Stimulated activated CD8-positive, alpha-beta memory T cell treated with anti-CD3 and anti-CD28 coated beads, Interleukin-7, amount 100 ng/mL, for 24 hours (primary cell): ENCODE measurements at regions not wholly inside any gene's neighbourhood (a gene's known extent, or its start where the extent isn't known, plus 50 kb on each side); places are given as distances from the start of the nearest gene placed in this dataset.
A peak's percentile ranks its signal among the peaks of the same experiment; 100 is the strongest.

Experiments
- DNase-seq: peaks from one replicate; pipeline ENCODE4 v3.0.0-alpha.2; 2020; ENCODE audit warnings: low read depth

- no peak for DNase-seq
Measured at GRCh38 chr20:50376888-50377459, 133.2 kb upstream of the PTPN1 start.

GRCh38 chr20:50378170-50379000, 131.8 kb upstream of the PTPN1 start:
- DNase-seq = no peak

GRCh38 chr20:50379049-50379990, 130.9 kb upstream of the PTPN1 start:
- DNase-seq = no peak

GRCh38 chr20:50379991-50380696, 130.0 kb upstream of the PTPN1 start:
- no peak for DNase-seq

GRCh38 chr20:50380697-50381040, 129.5 kb upstream of the PTPN1 start:
- no peak for DNase-seq

GRCh38 chr20:50381075-50381732, 129.0 kb upstream of the PTPN1 start:
- no peak for DNase-seq

GRCh38 chr20:50381771-50382593, 128.2 kb upstream of the PTPN1 start:
- DNase-seq = no peak

GRCh38 chr20:50385733-50386640, 124.2 kb upstream of the PTPN1 start:
- DNase-seq = peak; percentile 22

- DNase-seq = no peak
Measured at GRCh38 chr20:50386641-50386960, 123.6 kb upstream of the PTPN1 start.

- DNase-seq = no peak
Measured at GRCh38 chr20:50387218-50387995, 122.8 kb upstream of the PTPN1 start.

- no peak for DNase-seq
Measured at GRCh38 chr20:50387996-50388332, 122.2 kb upstream of the PTPN1 start.

- no peak for DNase-seq
Measured at GRCh38 chr20:50388733-50389437, 121.3 kb upstream of the PTPN1 start.

GRCh38 chr20:50389438-50389807, 120.8 kb upstream of the PTPN1 start:
- DNase-seq = no peak

- no peak for DNase-seq
Measured at GRCh38 chr20:50389808-50390684, 120.1 kb upstream of the PTPN1 start.

GRCh38 chr20:50390685-50391443, 119.3 kb upstream of the PTPN1 start:
- DNase-seq = no peak

GRCh38 chr20:50391444-50392137, 118.6 kb upstream of the PTPN1 start:
- DNase-seq = no peak
